Colonic mucosa (tissue), 4 donors: ENCODE measurements at regions not wholly inside any gene's neighbourhood (a gene's known extent, or its start where the extent isn't known, plus 50 kb on each side); places are given as distances from the start of the nearest gene placed in this dataset.

ENCODE experiments used
- DNase-seq: peaks from one replicate; pipeline ENCODE4 v3.0.0-alpha.2; 2020
- H3K27ac ChIP-seq: fragments of 200-600 bp; one replicate; pipeline ENCODE4 v1.8.0; 2021
- H3K27me3 ChIP-seq: fragments of 200-600 bp; one replicate; pipeline ENCODE4 v1.8.0; 2021
- H3K36me3 ChIP-seq: fragments of 200-600 bp; one replicate; pipeline ENCODE4 v1.8.0; 2021
- H3K4me1 ChIP-seq: fragments of 200-600 bp; one replicate; pipeline ENCODE4 v1.8.0; 2021; ENCODE audit warnings: mild to moderate bottlenecking
- H3K4me3 ChIP-seq: fragments of 200-600 bp; one replicate; pipeline ENCODE4 v1.8.0; 2021
- H3K9ac ChIP-seq, 2 donors: one replicate each; pipeline ENCODE4 v1.7.0; 2013; ENCODE audit warnings: control low read depth in 2 of 2, low read depth in 2 of 2, low read length in 2 of 2
- H3K9me3 ChIP-seq: fragments of 200-600 bp; one replicate; pipeline ENCODE4 v1.8.0; 2021
- intact Hi-C: fragments of 100-400 bp; cut with DNase I; formaldehyde crosslinking; loops from one replicate; pipeline ENCODE4 v1.14.1; 2022
- TF ChIP-seq, protein P1 (sequence below): fragments of 200-600 bp; IDR thresholded peaks from one replicate; pipeline ENCODE4 v1.8.0; 2022; ENCODE audit warnings: antibody characterized with exemption, mild to moderate bottlenecking
- donor health status: healthy.
- donor health status: DM: no; HTN: no; CAD: no.
- donor health status: DM: no; HTN: no; CAD: no.

DNA sequence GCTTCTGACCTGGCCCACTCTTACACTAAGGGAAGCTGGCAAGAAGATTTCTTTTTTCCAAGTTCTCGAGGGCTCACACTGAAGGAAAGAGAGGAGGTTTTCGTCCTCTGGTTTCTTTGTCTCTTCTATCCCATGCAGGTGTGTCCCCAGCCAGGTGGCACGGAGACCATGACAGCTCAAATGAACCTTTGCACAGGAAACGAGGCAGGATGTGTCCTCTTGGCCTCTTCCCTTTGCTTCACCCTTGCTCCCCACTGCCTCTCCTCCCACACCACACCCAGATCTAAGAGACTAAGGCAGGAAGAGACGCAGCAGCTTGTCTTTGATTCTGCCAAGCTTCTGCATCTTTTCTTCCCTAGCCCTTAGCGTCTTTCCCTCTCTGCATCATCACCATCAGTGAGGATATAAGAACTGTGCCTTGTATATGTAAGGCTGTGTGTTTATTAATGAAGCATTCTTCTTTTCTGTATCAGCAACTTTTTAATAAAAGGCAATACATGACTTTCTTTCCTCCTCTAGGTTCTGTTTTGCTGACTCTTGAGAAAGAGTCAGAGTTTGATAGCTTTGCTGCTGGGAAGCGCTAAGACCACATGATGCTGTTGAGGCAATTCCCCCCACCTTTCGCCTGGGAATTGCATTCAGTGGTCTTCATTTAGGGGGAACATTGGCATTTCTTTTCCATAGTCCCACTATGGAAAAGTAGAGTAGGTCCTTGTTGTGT is 56.0 kb upstream of the PARVA start:
- TF ChIP-seq, protein P1, sequence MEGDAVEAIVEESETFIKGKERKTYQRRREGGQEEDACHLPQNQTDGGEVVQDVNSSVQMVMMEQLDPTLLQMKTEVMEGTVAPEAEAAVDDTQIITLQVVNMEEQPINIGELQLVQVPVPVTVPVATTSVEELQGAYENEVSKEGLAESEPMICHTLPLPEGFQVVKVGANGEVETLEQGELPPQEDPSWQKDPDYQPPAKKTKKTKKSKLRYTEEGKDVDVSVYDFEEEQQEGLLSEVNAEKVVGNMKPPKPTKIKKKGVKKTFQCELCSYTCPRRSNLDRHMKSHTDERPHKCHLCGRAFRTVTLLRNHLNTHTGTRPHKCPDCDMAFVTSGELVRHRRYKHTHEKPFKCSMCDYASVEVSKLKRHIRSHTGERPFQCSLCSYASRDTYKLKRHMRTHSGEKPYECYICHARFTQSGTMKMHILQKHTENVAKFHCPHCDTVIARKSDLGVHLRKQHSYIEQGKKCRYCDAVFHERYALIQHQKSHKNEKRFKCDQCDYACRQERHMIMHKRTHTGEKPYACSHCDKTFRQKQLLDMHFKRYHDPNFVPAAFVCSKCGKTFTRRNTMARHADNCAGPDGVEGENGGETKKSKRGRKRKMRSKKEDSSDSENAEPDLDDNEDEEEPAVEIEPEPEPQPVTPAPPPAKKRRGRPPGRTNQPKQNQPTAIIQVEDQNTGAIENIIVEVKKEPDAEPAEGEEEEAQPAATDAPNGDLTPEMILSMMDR, result no peak
- no peak for DNase-seq

DNA sequence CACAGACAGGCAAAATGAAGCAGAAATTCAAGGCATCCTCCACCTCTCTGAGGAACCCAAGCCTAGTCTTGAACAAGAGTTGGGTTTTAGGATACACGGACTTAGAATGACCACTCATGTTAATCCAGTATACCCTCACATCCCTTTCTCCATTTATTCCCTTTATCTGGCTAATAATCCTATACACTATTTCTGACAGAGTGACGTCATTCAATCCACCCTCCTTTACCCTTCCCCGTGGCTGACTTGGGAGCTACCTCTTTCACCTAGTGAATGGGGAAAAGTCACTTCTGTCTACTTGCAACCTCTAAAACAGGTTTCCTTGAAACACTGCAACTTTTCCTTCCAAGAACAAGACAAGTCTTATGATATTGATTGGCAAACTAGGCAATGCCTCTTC is 52.8 kb upstream of the PARVA start:
- DNase-seq, result no peak
- intact Hi-C loops, result no loop called here

More for the DNA sequence above, 56.0 kb upstream of the PARVA start:
- intact Hi-C loops, result no loop called here
- Histone ChIP-seq H3K9me3 (no peaks in the 10 kb centered on the region), H3K27me3 (no peaks in the 10 kb centered on the region), H3K9ac (no peak overlapping the region), H3K4me1 (no peaks in the 10 kb centered on the region), H3K4me3 (no peak overlapping the region), H3K36me3 (no peaks in the 10 kb centered on the region), H3K27ac (no peak overlapping the region)

More for the DNA sequence above, 52.8 kb upstream of the PARVA start:
- no peak overlapping the region for H3K4me3 ChIP-seq
- no peaks in the 10 kb centered on the region for H3K27me3 ChIP-seq
- TF ChIP-seq, protein P1, result no peak
- H3K4me1 ChIP-seq, result no peaks in the 10 kb centered on the region
- no peaks in the 10 kb centered on the region for H3K36me3 ChIP-seq
- H3K9ac ChIP-seq, result no peak overlapping the region
- H3K27ac ChIP-seq, result no peak overlapping the region
- H3K9me3 ChIP-seq, result no peaks in the 10 kb centered on the region
